HEK293T (cell line): ENCODE measurements at regions not wholly inside any gene's neighbourhood (a gene's known extent, or its start where the extent isn't known, plus 50 kb on each side); places are given as distances from the start of the nearest gene placed in this dataset.

Source experiments
- BHLHE40 ChIP-seq: fragments of 450-650 bp; IDR thresholded peaks from 2 replicates; pipeline ENCODE4 v1.6.1; 2016; ENCODE audit warnings: mild to moderate bottlenecking, moderate library complexity, borderline replicate concordance
- FOXA1 ChIP-seq: fragments of 450-650 bp; IDR thresholded peaks from 2 replicates; pipeline ENCODE4 v1.6.1; 2016; ENCODE audit warnings: mild to moderate bottlenecking
- FOXM1 ChIP-seq: fragments of 450-650 bp; IDR thresholded peaks from 2 replicates; pipeline ENCODE4 v1.6.1; 2017; ENCODE audit warnings: mild to moderate bottlenecking, borderline replicate concordance
- SUZ12 ChIP-seq: fragments of 450-650 bp; IDR thresholded peaks from 2 replicates; pipeline ENCODE4 v1.6.1; 2016; ENCODE audit warnings: mild to moderate bottlenecking
- TARDBP ChIP-seq: fragments of 450-650 bp; IDR thresholded peaks from 2 replicates; pipeline ENCODE4 v1.6.1; 2016

DNA sequence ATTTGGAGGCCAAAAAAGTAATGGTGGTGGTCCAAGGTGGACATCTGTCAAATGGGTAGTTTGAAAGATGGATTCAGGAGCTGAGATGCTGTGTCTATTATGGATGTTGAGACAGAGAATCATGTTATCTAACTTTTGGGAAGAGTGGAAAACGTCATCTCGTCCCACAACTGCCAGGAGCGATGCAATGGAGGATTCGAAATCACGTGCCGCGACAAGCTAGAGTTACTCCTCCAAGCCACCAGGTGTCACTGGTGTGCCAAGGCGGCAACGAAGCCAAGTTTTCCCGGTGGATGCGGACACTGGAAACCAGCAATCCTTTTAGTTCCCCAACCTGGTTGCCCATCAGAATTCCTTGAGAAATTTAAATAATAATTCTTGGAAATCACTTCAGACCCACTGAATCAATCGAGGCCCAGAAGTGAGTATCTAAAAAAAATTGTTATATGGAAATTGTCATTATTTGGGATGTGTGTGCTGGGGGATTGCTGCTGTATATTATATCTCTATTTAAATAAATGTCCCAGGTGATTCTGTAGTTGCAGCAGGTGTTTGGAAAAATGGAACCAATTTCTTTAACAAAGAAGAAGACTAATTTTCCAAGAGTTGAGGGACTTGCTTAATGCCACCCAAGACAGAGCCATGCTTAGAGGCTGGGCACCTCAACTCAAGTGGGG, 206.1 kb downstream of the HAPSTR1 start:
- TF ChIP-seq TARDBP (no peak), BHLHE40 (peak; percentile 24; the same call in 1 of the 2 replicates), FOXA1 (no peak), SUZ12 (no peak), FOXM1 (no peak)
